ENCODE measurements at regions not wholly inside any gene's neighbourhood (a gene's known extent, or its start where the extent isn't known, plus 50 kb on each side); places are given as distances from the start of the nearest gene placed in this dataset.
"Not testable (repeated sequence)": the region's sequence is repeated elsewhere in the genome, so short reads cannot be mapped to it uniquely, and the experiment has no call there.

DNA sequence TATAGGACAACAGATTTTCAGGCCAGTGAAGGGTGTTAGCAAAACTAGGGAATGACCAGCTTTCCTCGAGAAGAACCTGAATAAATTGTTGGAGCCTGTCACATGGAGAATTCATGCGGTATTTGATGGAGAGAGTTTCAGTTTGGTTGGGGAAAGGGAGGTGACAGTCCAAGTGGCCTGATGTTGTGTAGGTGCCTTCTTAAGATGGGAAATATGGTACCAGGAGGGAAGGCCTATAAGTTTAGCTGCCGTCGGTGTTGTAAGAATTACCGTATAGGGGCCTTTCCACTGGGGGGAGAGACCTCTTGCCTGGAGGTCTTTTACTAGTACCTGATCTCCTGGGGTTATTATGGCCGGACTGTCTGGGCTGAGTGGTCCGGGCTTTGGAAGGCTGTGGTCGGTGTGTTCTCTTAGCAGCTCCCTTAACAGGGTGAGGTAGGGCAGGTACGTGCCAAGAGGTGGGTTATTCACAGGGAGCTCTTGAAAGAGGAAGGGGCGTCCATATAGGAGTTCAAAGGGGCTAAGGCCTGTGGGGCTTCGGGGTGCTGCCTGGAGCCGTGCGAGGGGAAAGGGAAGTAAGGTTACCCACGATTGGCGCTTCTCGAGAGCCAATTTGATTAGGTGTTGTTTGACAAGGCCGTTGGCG, 641.1 kb upstream of the DPP6 start:
- DNase-seq, result not testable (repeated sequence)

DNA sequence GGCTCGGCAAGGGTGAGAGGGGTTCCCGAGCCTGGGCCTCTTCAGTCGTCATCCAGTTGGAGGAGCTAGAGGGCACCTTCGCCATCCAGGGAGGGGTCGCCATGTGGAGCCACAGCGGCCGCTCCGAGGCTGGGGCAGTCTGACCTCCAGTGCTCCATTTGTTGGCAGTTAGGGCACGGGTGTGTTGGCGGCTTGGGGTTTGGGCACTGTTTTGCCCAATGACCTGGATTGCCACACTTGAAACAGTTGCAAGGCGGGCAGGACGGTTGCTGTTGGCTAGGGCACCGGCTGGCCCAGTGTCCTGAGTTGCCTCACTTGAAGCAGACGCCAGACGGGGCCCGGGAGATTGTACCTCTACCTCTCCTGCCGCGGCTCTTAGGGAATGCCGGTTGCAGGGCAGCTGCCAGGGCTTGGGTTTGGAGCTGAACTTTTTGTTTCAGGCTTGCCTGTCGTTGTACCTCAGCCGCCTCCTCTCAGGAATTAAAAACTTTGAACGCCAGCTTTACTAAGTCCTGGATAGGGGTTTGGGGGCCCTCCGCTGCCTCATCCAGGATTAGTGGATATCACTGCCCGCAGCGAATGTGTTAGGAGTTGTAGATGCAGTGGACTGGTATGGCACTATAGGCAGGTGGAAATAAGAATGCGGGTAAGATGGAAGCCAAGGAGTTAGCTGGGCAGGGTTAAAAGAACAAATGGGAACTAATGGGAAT, 639.9 kb upstream of the DPP6 start:
- DNase-seq, result not testable (repeated sequence)

DNA sequence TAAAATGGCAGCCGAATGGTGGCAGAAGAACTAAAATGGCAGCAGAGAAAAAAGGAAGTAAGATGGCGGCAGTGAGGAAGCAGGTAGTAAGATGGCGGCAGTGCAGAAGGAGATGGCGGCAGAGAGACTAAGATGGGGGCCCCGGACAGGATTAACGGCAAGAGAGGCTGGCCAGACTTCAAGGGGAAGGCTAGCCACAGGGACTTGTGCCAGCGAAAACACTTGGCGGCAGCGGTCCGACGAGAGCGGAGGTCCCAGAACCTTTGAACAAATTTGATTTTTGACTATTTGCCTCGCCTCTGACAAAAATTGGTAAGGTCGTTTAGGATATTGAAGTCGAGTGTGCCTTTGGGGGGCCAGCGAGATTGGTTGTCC, 639.4 kb upstream of the DPP6 start:
- DNase-seq, result not testable (repeated sequence)

DNA sequence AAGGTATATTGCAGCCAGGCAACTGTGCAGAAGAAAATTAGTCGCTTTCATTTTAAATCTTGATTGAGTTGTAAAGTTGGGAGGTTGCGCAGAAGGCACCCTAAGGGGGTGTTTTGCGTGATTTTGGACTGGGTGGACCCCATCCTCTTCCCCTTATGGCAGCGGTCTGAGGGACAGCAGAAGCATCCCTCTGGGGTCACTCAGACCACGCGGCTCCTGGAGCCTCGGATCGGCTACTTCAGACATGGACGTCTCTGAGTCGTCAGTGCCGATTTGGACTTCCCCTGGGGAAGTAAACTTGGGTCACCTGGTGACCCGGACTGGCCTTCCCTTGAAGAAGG, 639.0 kb upstream of the DPP6 start:
- no peak for DNase-seq

GRCh38 chr7:153413540-153414287, 638.5 kb upstream of the DPP6 start:
- no peak for DNase-seq

- no peak for DNase-seq
Measured at GRCh38 chr7:153414288-153414629, 637.9 kb upstream of the DPP6 start.

DNA sequence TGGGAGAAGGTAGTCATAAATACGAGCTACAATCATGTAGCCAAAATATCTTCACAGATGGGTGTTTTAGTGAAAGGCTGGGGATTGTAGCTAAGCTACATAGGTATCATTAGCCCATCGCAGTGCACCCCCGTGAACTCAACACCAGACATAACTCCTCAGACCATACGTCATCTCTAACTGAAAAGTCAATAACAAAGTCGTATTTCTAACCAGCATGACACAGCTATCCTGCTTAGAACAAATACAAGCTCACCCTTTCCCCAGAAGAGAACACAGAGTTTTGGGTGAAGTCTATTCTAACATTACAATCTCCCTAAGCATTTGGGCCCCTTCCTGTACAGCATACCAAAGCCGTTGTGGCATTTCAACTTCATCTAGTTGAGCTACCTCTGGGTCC, 636.6 kb upstream of the DPP6 start:
- DNase-seq, result no peak

- no peak for DNase-seq
Measured at GRCh38 chr7:153422291-153423209, 629.6 kb upstream of the DPP6 start.

DNA sequence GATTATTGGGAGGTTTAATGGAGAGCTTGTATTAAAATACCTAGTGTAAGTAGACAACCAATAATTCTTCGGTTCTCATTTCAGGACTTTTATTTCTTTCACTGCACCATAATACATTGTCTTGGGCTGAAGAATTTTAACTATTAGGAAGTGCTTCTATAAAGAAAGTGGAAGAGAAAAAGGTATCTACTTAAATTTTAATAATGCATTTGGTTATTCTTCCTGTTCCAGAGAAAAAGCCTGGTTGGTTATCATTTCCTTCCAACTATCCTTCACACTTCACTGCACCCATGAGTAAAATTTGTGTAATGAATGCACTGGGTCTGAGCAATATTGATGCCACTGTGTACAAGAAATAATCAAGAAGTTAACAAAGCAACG, 629.0 kb upstream of the DPP6 start:
- DNase-seq, result no peak

DNA sequence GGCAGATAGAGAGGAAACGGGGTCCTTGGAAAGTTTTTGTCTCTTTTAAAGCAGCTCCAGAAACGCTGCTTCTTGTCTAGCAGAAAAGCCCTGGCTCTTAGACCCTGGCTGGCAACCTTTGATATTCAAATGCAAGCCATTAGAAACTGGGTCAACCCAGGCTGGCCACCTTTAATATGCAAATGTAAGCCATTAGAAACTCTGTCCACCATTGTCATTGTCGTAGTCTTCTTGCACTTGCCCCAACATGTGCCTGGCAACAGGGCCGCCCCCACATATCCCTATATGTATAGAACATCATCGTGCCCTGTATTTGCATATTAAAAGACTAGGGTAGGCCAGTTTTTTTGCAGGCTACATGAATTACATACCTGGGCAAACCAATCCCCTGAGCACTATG, 621.3 kb upstream of the DPP6 start:
- DNase-seq, result no peak

GRCh38 chr7:153432063-153432462, 620.1 kb upstream of the DPP6 start:
- no peak for DNase-seq

GRCh38 chr7:153433223-153433622, 619.0 kb upstream of the DPP6 start:
- DNase-seq, result no peak

- no peak for DNase-seq
Measured at GRCh38 chr7:153440715-153441114, 611.5 kb upstream of the DPP6 start.

DNA sequence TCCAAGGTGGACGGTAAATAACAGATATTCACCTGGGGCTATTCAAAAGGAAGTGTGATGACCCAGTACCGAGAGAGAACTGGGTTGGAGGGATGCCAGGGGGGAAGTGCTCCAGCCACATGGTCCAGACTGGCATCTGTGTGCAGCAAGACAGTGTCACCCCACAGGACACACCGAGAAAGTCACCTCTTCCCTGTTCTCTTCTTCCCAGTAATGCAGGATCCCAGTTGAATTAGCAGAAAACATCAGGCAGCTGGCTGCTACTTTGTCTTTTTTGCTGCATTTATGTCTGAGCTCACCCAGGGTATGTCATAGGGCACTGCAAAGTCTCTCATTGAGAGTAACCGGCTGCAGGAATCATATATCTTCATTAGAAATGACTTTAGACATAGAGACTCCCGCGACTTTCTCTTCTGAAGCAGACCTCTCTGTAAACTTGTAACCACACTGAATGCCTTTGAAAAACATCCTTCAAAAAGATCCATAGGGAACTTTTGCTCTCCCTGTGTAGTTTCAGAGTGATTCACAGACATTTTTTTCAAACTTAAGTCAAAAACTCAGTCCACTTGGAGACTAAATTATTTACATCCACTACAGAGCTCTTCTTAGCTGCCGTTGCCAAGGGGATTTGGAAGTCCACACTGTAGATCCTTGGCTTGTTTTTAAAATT, 609.0 kb upstream of the DPP6 start:
- DNase-seq, result no peak

DNA sequence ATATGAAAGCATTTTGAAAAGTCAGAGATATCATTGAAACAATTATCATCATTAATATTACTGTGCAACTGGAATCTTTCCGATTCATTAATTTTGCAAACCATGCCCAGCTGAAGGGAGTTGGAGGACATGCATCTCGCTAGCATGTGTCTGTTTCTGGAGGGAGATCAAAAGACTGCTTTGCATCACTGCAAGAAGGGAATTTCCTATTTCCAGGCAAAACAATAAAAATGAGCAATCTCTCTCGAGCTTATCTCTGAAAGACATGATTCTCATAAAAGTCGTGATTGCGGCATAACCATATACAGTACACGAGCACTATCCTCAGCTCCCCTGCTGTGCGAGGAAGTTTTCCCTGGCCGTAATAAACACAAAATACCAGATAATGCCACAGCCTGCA, 607.6 kb upstream of the DPP6 start:
- no peak for DNase-seq

- DNase-seq, result no peak
Measured at GRCh38 chr7:153445641-153446040, 606.6 kb upstream of the DPP6 start.

- DNase-seq, result no peak
Measured at GRCh38 chr7:153446490-153446889, 605.7 kb upstream of the DPP6 start.

- no peak for DNase-seq
Measured at GRCh38 chr7:153447011-153447410, 605.2 kb upstream of the DPP6 start.

GRCh38 chr7:153452661-153453060, 599.5 kb upstream of the DPP6 start:
- no peak for DNase-seq

DNA sequence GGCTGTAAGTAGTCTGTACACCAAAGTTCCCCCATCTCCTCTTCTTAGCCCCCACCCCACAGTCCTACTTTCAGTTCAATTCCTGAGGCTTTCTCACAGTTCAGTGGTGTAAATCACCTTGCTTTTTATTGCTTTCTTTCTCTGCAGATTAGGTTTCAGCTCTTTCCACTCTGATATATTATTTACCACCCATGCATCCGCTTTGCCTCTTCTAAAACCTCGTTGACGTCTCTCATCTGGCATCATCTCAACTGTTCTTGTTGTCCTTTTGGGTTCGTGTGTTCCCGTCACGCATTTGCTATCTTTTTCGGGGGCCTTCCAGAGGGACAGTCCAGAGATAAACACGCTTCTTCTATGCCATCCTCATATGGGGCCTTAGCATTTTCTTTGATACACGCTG, 597.9 kb upstream of the DPP6 start:
- no peak for DNase-seq

DNA sequence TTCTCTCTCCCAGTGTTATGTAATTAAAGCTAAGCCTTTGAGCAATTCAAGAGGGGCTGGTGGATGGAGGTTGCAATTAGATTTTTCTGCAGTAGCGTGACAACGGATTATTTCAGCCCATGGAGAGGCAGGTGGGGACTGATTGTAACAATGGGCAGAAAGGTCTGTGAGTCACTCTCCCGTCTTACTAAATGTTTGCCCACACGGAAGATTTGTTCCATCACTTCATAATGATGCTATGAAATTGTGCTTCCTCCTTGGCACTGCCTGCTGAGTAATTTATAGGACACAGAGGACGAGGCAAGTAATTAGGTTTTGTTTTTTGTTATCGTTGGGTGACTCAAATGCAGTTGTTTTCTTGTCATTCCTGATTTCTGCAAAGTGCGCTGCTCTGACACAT, 594.5 kb upstream of the DPP6 start:
- DNase-seq, result no peak

- no peak for DNase-seq
Measured at GRCh38 chr7:153470004-153470671, 582.1 kb upstream of the DPP6 start.

Measured in inflammatory macrophage treated with lipopolysaccharide for 4 hours (primary cell).